Endodermal cell (in vitro differentiated cells): ENCODE measurements at regions not wholly inside any gene's neighbourhood (a gene's known extent, or its start where the extent isn't known, plus 50 kb on each side); places are given as distances from the start of the nearest gene placed in this dataset.

ENCODE experiments used
- DNase-seq: peaks from one replicate; pipeline ENCODE4 v3.0.0-alpha.2; 2017
- H3K27ac ChIP-seq: 2 replicates; pipeline ENCODE4 v1.5.1; 2013; ENCODE audit warnings: mild to moderate bottlenecking, low read depth, low read length, moderate library complexity
- H3K27me3 ChIP-seq: 2 replicates; pipeline ENCODE4 v1.6.1; 2013; ENCODE audit warnings: mild to moderate bottlenecking, low read length, moderate library complexity; ENCODE audit not compliant: insufficient read depth, control insufficient read depth, poor library complexity, severe bottlenecking
- H3K36me3 ChIP-seq: 2 replicates; pipeline ENCODE4 v1.7.0; 2013; ENCODE audit warnings: mild to moderate bottlenecking, low read length, moderate library complexity; ENCODE audit not compliant: control insufficient read depth, insufficient read depth
- H3K4me1 ChIP-seq: one replicate; pipeline ENCODE4 v1.7.0; 2013; ENCODE audit warnings: low read length; ENCODE audit not compliant: control insufficient read depth, insufficient read depth
- H3K4me3 ChIP-seq: 2 replicates; pipeline ENCODE4 v1.5.1; 2013; ENCODE audit warnings: mild to moderate bottlenecking, low read length, moderate library complexity
- H3K9ac ChIP-seq: 2 replicates; pipeline ENCODE4 v1.6.1; 2013; ENCODE audit warnings: mild to moderate bottlenecking, low read length, moderate library complexity; ENCODE audit not compliant: poor library complexity, severe bottlenecking; ENCODE audit errors: extremely low read depth
- H3K9me3 ChIP-seq: 2 replicates; pipeline ENCODE4 v1.6.1; 2013; ENCODE audit warnings: mild to moderate bottlenecking, low read length, moderate library complexity; ENCODE audit not compliant: control insufficient read depth
- H3K27ac Mint-ChIP-seq: 2 replicates; pipeline ENCODE4 v1.8.0; 2020; ENCODE audit warnings: mixed read lengths
- H3K27me3 Mint-ChIP-seq: 2 replicates; pipeline ENCODE4 v1.8.0; 2021; ENCODE audit warnings: mild to moderate bottlenecking, mixed read lengths; ENCODE audit not compliant: insufficient read depth
- H3K36me3 Mint-ChIP-seq: 2 replicates; pipeline ENCODE4 v1.8.0; 2020; ENCODE audit warnings: low read depth, mixed read lengths
- H3K4me1 Mint-ChIP-seq: 2 replicates; pipeline ENCODE4 v1.8.0; 2020; ENCODE audit warnings: mixed read lengths
- H3K4me3 Mint-ChIP-seq: 2 replicates; pipeline ENCODE4 v1.8.0; 2020; ENCODE audit warnings: mild to moderate bottlenecking, moderate library complexity, mixed read lengths
- H3K9me3 Mint-ChIP-seq: 2 replicates; pipeline ENCODE4 v1.8.0; 2020; ENCODE audit warnings: mild to moderate bottlenecking, mixed read lengths
- whole genome bisulfite sequencing, 2 experiments: methylation state at CpG; one replicate each; pipeline versions ENCODE4 v1.1.5 to v1.1.7; 2013; ENCODE audit warnings: missing lambda C conversion rate in 2 of 2, mixed read lengths in 1 of 2; ENCODE audit not compliant: insufficient coverage in 1 of 2, insufficient read length in 1 of 2; 5-methylcytosine and 5-hydroxymethylcytosine counted together
- TF ChIP-seq, protein P1 (sequence below): fragments of 200-600 bp; sonication (generic); conservative IDR thresholded peaks from 2 replicates; pipeline ENCODE4 v1.5.0; 2021; ENCODE audit warnings: antibody characterized with exemption, mild to moderate bottlenecking

- TF ChIP-seq, protein P1, sequence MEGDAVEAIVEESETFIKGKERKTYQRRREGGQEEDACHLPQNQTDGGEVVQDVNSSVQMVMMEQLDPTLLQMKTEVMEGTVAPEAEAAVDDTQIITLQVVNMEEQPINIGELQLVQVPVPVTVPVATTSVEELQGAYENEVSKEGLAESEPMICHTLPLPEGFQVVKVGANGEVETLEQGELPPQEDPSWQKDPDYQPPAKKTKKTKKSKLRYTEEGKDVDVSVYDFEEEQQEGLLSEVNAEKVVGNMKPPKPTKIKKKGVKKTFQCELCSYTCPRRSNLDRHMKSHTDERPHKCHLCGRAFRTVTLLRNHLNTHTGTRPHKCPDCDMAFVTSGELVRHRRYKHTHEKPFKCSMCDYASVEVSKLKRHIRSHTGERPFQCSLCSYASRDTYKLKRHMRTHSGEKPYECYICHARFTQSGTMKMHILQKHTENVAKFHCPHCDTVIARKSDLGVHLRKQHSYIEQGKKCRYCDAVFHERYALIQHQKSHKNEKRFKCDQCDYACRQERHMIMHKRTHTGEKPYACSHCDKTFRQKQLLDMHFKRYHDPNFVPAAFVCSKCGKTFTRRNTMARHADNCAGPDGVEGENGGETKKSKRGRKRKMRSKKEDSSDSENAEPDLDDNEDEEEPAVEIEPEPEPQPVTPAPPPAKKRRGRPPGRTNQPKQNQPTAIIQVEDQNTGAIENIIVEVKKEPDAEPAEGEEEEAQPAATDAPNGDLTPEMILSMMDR: no peak
- no peak overlapping the region for H3K9ac ChIP-seq
- no peaks in the 10 kb centered on the region for H3K9me3 ChIP-seq
- Mint-ChIP-seq H3K36me3 (no peaks in the 10 kb centered on the region), H3K4me3 (no peak overlapping the region), H3K4me1 (no peaks in the 10 kb centered on the region), H3K27me3 (no peaks in the 10 kb centered on the region), H3K9me3 (no peaks in the 10 kb centered on the region), H3K27ac (no peak overlapping the region)
- no peak overlapping the region for H3K27ac ChIP-seq
- no peak overlapping the region for H3K4me3 ChIP-seq
- no peaks in the 10 kb centered on the region for H3K4me1 ChIP-seq
- no peaks in the 10 kb centered on the region for H3K27me3 ChIP-seq
- no peaks in the 10 kb centered on the region for H3K36me3 ChIP-seq
- WGBS, 2 experiments: 90 to 95% methylated on average over 11 to 22 of the region's 22 CpGs
- DNase-seq: no peak
Measured at GRCh38 chr22:49079027-49079725, 748.5 kb downstream of the BRD1 start.

GRCh38 chr22:49078076-49078710 lies 749.5 kb downstream of the BRD1 start:
- no peak overlapping the region for H3K27ac ChIP-seq
- TF ChIP-seq, protein P1: no peak
- Mint-ChIP-seq H3K4me3 (no peak overlapping the region), H3K9me3 (no peaks in the 10 kb centered on the region), H3K4me1 (no peaks in the 10 kb centered on the region), H3K27ac (no peak overlapping the region), H3K27me3 (no peaks in the 10 kb centered on the region), H3K36me3 (no peaks in the 10 kb centered on the region)
- no peaks in the 10 kb centered on the region for H3K27me3 ChIP-seq
- no peaks in the 10 kb centered on the region for H3K9me3 ChIP-seq
- WGBS, 2 experiments: 91 to 94% methylated on average over 19 to 26 of the region's 26 CpGs
- H3K4me1 ChIP-seq: no peaks in the 10 kb centered on the region
- no peak overlapping the region for H3K9ac ChIP-seq
- no peak for DNase-seq
- no peak overlapping the region for H3K4me3 ChIP-seq
- H3K36me3 ChIP-seq: no peaks in the 10 kb centered on the region

GRCh38 chr22:49077586-49077985 lies 750.1 kb downstream of the BRD1 start:
- Mint-ChIP-seq H3K4me1 (no peaks in the 10 kb centered on the region), H3K27ac (no peak overlapping the region), H3K4me3 (no peak overlapping the region), H3K27me3 (no peaks in the 10 kb centered on the region), H3K9me3 (no peaks in the 10 kb centered on the region), H3K36me3 (no peaks in the 10 kb centered on the region)
- Histone ChIP-seq H3K9me3 (no peaks in the 10 kb centered on the region), H3K27ac (no peak overlapping the region), H3K9ac (no peak overlapping the region), H3K4me1 (no peaks in the 10 kb centered on the region), H3K36me3 (no peaks in the 10 kb centered on the region), H3K4me3 (no peak overlapping the region), H3K27me3 (no peaks in the 10 kb centered on the region)
- TF ChIP-seq, protein P1: no peak
- WGBS, 2 experiments: 82 to 87% methylated on average over 3 to 11 of the region's 11 CpGs
- no peak for DNase-seq
